ENCODE measurements at regions not wholly inside any gene's neighbourhood (a gene's known extent, or its start where the extent isn't known, plus 50 kb on each side); places are given as distances from the start of the nearest gene placed in this dataset.
"Not testable (repeated sequence)": the region's sequence is repeated elsewhere in the genome, so short reads cannot be mapped to it uniquely, and the experiment has no call there.

DNA sequence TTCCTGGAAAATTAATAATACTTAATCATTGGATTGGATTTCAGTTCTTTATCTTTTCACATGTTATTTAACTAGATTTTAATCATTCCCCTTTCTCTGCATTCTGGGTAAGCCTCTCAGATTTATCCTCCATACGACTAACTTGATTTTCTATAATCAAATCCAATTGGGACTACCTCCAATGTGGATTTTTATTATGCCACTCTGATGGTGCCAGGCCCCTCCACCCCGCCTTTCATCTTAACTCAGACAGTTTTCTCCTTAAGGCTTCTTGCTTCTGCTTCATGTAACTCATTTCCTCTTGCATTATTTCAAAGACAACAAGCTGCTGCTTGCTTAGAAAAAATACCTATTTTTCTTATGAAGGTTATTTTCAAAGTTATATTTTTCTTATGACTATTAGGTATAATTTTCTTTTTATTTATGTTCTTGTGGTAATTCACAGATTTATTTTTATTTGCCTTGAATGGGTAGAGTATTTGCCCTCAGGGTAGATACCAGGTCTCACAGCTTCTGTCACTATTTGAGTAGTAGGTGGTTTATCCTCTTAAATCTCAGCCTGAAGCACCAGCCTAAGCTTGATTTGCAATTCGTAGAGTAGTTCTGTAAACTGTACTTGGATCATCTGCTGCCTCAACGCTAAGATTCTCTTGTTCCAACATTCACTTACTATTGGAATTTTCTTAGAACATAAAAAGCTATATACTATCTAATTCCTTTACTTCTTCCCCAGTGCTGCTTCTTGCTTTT lies 659.0 kb upstream of the ARRDC3 start:
- no peak for TF ChIP-seq ZFX (IDR thresholded peaks at IDR 0.05)
- TF ChIP-seq, protein P1, sequence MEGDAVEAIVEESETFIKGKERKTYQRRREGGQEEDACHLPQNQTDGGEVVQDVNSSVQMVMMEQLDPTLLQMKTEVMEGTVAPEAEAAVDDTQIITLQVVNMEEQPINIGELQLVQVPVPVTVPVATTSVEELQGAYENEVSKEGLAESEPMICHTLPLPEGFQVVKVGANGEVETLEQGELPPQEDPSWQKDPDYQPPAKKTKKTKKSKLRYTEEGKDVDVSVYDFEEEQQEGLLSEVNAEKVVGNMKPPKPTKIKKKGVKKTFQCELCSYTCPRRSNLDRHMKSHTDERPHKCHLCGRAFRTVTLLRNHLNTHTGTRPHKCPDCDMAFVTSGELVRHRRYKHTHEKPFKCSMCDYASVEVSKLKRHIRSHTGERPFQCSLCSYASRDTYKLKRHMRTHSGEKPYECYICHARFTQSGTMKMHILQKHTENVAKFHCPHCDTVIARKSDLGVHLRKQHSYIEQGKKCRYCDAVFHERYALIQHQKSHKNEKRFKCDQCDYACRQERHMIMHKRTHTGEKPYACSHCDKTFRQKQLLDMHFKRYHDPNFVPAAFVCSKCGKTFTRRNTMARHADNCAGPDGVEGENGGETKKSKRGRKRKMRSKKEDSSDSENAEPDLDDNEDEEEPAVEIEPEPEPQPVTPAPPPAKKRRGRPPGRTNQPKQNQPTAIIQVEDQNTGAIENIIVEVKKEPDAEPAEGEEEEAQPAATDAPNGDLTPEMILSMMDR (conservative IDR thresholded peaks at IDR 0.05): no peak
- no peak overlapping the region for H3K27ac ChIP-seq

DNA sequence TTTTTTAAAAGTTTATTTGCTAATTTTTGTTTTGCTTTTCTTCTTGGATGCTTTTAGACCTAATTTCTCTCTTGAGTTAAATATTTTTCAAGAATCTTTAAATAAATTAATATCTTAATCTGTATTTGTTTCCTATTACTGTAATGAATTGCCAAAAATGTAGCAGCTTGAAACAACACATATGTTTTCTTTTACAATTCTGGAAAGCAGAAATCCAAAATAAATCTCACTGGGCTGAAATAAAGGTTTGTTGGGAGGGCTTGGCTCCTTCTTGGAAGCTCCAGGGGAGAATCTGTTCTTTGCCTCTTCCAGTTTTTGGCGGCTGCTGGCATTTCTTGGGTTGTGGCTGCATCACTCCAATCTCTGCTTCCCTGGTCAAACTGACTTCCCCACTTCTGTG lies 658.1 kb upstream of the ARRDC3 start:
- no peak overlapping the region for H3K27ac ChIP-seq

DNA sequence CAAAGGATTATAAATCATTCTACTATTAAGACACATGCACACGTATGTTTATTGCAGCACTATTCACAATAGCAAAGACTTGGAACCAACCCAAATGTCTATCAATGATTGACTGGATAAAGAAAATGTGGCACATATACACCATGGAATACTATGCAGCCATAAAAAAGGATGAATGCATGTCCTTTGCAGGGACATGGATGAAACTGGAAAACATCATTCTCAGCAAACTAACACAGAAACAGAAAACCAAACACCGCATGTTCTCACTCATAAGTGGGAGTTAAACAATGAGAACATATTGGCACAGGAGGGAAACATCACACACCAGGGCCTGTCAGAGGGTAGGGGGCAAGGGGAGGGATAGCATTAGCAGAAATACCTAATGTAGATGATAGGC lies 646.7 kb upstream of the ARRDC3 start:
- H3K27ac ChIP-seq: not testable (repeated sequence)

More for the DNA sequence above, 658.1 kb upstream of the ARRDC3 start:
- TF ChIP-seq ZFX (IDR thresholded peaks at IDR 0.05): no peak
- TF ChIP-seq, protein P1 (conservative IDR thresholded peaks at IDR 0.05): no peak

DNA sequence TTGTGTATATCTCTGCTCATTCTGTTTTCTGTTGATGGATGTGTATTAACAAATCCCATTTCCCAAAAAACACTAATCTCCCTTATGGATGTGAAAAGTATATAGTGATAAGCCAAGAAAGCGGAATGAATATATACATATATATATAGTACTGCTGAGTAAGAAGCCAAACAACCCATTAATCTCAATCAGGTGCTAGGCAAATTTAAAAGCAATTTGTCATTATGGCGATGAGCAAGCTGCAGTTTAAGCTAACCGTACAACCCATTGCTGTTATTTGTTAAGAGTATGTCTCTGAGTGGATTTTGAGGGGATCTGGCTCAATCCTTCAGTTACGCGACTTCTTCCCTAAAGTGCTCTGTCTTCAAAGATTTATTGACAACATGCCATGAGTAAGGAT lies 640.4 kb upstream of the ARRDC3 start:
- H3K27ac ChIP-seq: no peak overlapping the region
- TF ChIP-seq ZFX (IDR thresholded peaks at IDR 0.05): no peak
- TF ChIP-seq, protein P1 (conservative IDR thresholded peaks at IDR 0.05): no peak

DNA sequence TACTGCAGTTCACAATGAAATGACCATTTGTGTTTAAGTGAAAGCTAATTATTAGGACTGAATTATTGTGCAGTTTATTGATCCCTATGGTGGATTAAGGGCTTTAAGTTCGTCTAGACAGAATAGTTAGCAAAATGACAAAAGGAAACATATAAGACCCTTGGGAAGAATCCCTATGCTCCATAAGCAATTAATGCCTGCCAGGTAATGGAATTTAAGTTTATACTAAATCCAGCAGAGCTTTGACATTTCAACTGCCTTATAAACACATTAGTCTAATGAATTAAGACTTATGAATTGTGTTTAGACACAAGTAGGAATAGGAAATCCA lies 640.0 kb upstream of the ARRDC3 start:
- TF ChIP-seq, protein P1 (conservative IDR thresholded peaks at IDR 0.05): no peak
- no peak for TF ChIP-seq ZFX (IDR thresholded peaks at IDR 0.05)
- H3K27ac ChIP-seq: no peak overlapping the region

DNA sequence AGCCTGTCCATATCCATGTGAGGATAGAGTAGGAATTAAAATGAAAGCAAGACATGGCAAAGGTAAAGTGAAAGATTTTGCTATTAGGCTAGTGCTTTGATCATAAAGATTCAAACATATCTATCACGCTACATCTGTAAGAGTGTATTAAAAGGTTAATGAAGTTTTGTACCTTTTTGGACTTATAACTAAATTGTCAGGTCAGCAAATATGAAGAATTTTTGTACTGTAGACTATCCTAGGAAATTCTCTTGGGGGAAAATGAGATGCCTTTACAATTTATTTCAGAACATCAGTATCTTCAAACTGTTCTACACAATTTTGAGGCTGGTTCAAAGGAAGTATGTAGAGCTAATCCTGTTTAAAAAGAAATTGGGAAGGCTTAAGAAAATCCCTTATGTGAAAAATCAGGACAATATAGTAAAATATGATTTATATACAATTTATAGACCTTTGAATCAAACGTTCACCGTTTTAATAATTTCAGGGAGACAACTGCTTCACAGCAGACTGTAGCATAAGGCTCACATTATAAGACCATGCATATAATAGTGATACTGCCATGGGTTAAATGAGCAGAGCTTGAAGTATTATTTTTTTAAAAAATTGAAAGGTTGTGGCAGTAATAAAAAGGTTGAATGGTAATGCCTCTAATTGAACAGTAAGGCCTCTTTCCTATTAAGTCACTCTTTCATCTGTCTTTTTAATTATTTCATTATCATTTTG lies 639.5 kb upstream of the ARRDC3 start:
- H3K27ac ChIP-seq: no peak overlapping the region
- no peak for TF ChIP-seq ZFX (IDR thresholded peaks at IDR 0.05)
- TF ChIP-seq, protein P1 (conservative IDR thresholded peaks at IDR 0.05): no peak

DNA sequence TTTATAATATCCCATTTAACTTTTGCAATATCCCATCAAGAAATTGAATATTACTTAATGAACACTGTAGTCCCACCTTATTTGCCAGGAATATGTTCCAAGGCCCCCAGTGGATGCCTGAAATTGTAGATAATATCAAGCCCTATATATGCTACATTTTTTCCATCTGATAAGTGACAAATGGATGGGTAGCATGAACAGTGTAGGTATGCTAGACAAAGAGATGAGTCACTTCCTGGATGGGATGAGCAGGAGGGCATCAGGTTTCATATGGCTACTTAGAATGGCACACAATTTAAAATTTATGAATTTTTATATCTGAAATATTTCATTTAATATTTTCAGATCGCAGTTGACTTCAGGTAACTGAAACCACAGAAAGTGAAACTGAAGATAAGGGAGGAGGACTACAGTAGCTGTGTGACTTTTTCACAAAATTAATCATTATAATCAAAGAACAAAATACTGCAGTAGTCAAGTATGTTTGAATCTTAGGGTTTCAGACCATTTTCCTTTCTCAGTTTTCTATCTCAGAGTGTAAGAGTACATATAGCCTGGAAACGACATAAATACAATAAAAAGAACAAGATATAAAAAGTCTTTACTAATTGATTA lies 636.4 kb upstream of the ARRDC3 start:
- TF ChIP-seq ZFX (IDR thresholded peaks at IDR 0.05): no peak
- TF ChIP-seq, protein P1 (conservative IDR thresholded peaks at IDR 0.05): no peak
- no peak overlapping the region for H3K27ac ChIP-seq
